IPS-18a (cell line): ENCODE measurements at regions not wholly inside any gene's neighbourhood (a gene's known extent, or its start where the extent isn't known, plus 50 kb on each side); places are given as distances from the start of the nearest gene placed in this dataset.

Experiments used
- H3K27ac ChIP-seq: one replicate; pipeline ENCODE4 v1.5.1; 2013; ENCODE audit warnings: low read length
- H3K27me3 ChIP-seq: one replicate; pipeline ENCODE4 v1.6.1; 2013; ENCODE audit warnings: mild to moderate bottlenecking, low read length; ENCODE audit not compliant: control insufficient read depth, insufficient read depth
- H3K36me3 ChIP-seq: one replicate; pipeline ENCODE4 v1.6.1; 2013; ENCODE audit warnings: low read depth, low read length; ENCODE audit not compliant: control insufficient read depth
- H3K4me1 ChIP-seq: one replicate; pipeline ENCODE4 v1.6.1; 2013; ENCODE audit warnings: low read depth, low read length; ENCODE audit not compliant: control insufficient read depth
- H3K4me3 ChIP-seq: one replicate; pipeline ENCODE4 v1.5.1; 2013; ENCODE audit warnings: low read length
- H3K9ac ChIP-seq: one replicate; pipeline ENCODE4 v1.6.1; 2013; ENCODE audit warnings: mild to moderate bottlenecking, low read length, moderate library complexity
- H3K9me3 ChIP-seq: one replicate; pipeline ENCODE4 v1.6.1; 2013; ENCODE audit warnings: low read depth, low read length; ENCODE audit not compliant: control insufficient read depth

DNA sequence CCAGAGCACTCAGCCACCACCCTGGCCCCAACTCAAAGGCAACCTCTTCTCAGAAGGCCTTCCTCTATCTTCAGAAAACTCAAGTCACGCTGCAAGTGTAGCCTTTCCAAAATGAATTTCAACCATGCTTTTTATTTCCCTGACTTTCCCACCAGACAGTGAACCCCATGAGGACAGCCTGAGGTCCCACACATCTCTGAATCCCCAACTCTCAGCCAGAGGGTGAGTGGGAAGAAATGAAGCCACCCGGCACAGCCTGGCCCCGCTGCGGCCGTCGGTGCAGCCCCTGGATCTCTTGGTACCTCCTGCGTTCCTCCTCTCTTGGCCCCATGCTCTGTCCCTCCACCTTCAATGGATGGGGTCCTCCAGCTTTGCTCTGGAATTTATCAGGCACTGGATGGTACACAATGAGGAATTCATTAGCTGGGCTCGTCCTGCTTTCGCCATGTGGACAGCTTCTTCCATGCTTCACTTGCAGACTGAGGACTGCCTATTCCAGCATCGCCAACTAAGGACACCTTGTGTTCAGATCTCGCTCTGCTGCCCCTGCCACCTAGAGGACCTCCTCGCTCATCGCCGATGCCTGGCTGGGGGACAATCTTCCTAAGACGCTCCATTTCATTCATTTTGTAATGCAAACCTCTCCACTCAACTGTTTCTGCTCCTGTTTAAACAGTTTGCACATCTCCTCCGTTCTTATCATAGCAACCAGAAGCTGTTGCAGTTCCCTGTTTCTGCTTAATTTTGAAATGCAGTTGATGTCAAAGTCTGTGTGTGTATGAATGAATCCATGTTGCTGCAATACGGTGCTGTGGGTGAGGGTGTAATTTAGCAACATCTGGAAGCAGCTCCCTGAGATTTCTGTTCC, 672.1 kb downstream of the TBC1D22A start:
- no peaks in the 10 kb centered on the region for H3K36me3 ChIP-seq
- no peaks in the 10 kb centered on the region for H3K4me1 ChIP-seq
- no peak overlapping the region for H3K4me3 ChIP-seq
- peaks cover 56% of the 10 kb centered on the region for H3K9me3 ChIP-seq
- H3K27ac ChIP-seq = no peak overlapping the region
- no peak overlapping the region for H3K9ac ChIP-seq
- no peaks in the 10 kb centered on the region for H3K27me3 ChIP-seq

DNA sequence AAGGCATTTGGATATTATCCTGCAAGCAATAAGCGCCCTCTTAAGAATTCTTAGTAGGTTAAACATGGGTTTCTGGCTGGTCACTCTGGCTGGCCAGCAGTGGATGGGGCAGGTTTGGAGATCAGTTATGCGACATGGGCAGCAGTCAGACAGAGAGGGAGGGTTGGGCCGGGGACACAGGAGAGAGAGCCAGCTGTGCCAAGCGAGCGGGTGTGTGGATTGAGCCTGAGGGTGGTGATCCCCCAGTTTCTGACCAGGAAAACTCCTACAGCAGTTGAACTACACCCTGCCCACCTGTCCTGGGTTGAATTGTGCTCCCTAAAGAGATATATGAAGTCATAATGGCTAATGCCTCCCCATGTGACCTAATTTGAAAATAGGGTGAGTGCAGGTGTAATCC, 671.2 kb downstream of the TBC1D22A start:
- Histone ChIP-seq H3K36me3 (no peaks in the 10 kb centered on the region), H3K4me1 (no peaks in the 10 kb centered on the region), H3K9ac (no peak overlapping the region), H3K9me3 (peaks cover 57% of the 10 kb centered on the region), H3K27ac (no peak overlapping the region), H3K4me3 (no peak overlapping the region), H3K27me3 (no peaks in the 10 kb centered on the region)

DNA sequence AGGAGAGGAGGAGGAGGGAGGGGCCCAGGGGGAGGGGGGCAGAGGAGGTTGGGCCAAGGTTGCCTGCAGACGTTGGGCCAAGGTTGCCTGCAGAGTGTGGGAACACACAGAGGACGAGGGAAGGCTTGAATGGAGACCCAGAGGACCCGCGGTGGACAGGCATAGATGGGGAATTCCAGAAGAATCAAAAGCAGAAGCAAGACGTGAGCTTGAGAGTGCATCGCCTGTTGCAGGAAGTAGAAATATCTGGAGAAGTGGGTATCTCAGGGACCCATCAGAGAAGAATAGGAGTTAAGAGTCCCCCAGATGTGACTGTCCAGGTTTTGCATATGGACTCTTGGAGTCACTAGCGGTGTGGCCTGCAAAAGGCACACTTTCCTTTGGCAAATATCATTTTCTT, 670.2 kb downstream of the TBC1D22A start:
- Histone ChIP-seq H3K27ac (no peak overlapping the region), H3K9me3 (peaks cover 52% of the 10 kb centered on the region), H3K4me3 (no peak overlapping the region), H3K36me3 (no peaks in the 10 kb centered on the region), H3K4me1 (no peaks in the 10 kb centered on the region), H3K9ac (no peak overlapping the region), H3K27me3 (no peaks in the 10 kb centered on the region)

DNA sequence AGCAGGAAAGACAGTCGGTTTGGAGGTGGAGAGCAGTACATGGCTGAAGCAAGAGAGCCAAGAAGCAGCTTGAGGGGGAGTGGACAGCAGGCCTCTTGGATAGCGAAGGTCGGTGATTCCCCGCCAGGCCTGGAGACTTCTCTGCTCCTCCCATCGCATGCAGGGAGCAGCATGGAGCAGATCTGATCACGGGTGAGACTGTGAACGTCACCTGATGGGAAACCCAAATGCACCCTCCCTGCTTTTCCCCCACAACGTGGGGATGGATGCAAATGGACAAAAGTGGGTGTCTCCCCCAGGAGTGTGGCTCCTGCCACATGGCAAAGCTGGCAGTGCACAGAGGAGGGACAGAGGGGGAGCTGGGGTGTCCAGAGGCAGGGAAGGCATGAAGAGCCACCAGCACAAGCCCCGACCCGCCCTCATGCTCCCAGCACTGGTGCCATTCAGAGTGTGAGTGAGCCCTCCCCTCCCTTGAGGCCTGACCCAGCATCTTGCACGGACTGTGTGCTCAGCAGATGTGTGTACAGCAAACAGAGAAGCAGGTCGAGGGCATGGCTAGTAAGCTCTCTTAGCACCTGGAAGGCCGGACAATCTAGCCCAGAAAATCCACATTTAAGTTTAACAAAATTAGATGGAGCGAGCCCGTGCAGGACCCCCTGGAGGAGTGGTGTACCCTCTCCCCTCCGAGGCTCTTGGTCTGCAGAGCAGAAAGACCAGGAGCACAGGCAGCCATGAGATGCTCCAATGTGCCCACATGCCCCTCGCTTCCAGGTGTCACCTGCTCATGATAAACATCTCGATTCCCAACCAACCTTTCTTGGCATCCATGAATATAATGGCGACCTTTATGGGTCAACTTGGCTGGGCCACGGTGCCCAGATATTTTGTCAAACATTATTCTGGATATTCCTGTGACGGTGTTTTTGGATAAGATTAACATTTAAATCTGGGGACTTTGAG, 661.7 kb downstream of the TBC1D22A start:
- Histone ChIP-seq H3K9me3 (peaks cover 71% of the 10 kb centered on the region), H3K4me3 (no peak overlapping the region), H3K4me1 (no peaks in the 10 kb centered on the region), H3K27me3 (no peaks in the 10 kb centered on the region), H3K36me3 (no peaks in the 10 kb centered on the region), H3K9ac (no peak overlapping the region), H3K27ac (no peak overlapping the region)

DNA sequence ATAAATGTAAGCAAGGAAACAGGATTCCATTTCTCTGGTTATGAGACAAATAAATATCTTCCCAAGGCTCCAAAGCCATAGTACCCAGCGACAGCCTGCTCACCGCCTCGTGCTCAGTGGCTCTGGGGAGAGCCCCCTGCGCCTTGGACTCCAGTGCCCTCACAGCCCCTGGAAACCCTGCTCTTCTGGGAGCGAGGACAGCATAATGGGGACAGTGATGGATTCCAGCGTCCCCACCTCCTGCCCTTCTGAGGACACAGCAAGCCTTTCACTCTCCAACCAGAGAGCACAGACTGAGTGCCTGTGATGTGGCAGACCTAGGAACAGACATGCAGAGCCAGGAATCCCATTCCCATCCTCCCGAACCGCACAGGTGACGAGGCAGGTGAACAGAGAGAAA, 660.8 kb downstream of the TBC1D22A start:
- Histone ChIP-seq H3K4me1 (no peaks in the 10 kb centered on the region), H3K4me3 (no peak overlapping the region), H3K27ac (no peak overlapping the region), H3K27me3 (no peaks in the 10 kb centered on the region), H3K36me3 (no peaks in the 10 kb centered on the region), H3K9ac (no peak overlapping the region), H3K9me3 (peaks cover 72% of the 10 kb centered on the region)

DNA sequence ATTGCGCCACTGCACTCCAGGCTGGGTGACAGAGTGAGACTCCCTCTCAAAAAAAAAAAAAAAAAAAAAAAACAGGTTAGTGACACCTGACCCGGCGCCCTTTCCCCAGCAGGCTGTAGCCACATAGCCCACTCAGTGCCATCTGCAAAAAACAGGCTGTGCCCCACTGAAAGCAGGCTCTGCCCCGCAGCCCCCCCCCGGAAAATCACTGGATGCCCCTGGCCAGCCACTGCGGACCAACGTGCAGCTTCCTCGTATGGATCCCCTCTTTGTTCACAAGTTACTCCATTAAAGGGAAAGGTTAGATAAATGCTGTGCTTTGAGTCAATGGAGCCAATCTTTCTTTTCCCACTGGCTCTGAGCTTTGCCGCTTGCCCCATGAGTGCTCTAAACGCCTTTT, 660.3 kb downstream of the TBC1D22A start:
- no peak overlapping the region for H3K9ac ChIP-seq
- no peak overlapping the region for H3K27ac ChIP-seq
- no peaks in the 10 kb centered on the region for H3K36me3 ChIP-seq
- no peaks in the 10 kb centered on the region for H3K27me3 ChIP-seq
- H3K4me3 ChIP-seq = no peak overlapping the region
- peaks cover 75% of the 10 kb centered on the region for H3K9me3 ChIP-seq
- H3K4me1 ChIP-seq = no peaks in the 10 kb centered on the region

DNA sequence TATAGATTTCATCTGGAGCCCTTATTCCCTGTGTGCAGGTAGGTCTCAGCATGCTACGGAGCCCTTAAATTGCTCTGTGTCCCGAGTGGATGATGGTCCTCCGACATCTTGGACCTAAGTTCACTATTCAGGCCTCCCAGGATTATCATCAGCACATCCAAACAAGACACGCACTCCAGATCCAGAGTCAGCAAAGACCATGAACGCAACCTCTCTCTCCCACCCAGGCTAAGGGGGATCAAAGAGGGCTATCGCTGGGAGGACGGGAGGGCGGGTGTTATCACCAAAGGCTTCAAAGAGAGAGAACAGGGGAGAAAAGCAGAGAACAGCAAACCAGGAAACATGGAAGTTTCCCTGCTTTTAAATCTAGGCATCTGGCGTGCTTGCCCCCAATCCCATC, 659.4 kb downstream of the TBC1D22A start:
- Histone ChIP-seq H3K4me3 (no peak overlapping the region), H3K9me3 (peaks cover 74% of the 10 kb centered on the region)

DNA sequence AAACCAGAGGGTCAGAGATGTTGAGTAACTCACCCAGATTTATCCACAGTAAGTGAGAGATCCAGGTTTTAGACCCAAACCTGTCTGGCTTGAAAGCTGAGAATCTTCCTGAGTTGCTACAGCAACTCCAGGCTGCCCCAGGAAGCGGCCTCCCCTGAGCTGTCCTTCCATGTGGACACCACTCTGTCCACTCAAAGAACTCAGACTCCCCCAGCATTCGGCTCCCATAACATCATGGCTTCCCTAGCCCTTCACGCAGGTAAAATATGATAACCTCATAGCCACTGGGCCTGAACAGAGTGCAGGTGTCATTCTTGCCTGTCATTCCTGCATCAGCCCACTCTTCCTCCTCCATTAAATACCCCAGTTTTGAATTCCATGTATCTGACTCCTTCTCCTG, 657.8 kb downstream of the TBC1D22A start:
- Histone ChIP-seq H3K27me3 (no peaks in the 10 kb centered on the region), H3K4me3 (no peak overlapping the region), H3K9me3 (peaks cover 73% of the 10 kb centered on the region), H3K27ac (no peak overlapping the region), H3K4me1 (no peaks in the 10 kb centered on the region), H3K9ac (no peak overlapping the region), H3K36me3 (no peaks in the 10 kb centered on the region)

More for the DNA sequence above, 659.4 kb downstream of the TBC1D22A start:
- Histone ChIP-seq H3K9ac (no peak overlapping the region), H3K36me3 (no peaks in the 10 kb centered on the region), H3K27ac (no peak overlapping the region), H3K27me3 (no peaks in the 10 kb centered on the region), H3K4me1 (no peaks in the 10 kb centered on the region)

DNA sequence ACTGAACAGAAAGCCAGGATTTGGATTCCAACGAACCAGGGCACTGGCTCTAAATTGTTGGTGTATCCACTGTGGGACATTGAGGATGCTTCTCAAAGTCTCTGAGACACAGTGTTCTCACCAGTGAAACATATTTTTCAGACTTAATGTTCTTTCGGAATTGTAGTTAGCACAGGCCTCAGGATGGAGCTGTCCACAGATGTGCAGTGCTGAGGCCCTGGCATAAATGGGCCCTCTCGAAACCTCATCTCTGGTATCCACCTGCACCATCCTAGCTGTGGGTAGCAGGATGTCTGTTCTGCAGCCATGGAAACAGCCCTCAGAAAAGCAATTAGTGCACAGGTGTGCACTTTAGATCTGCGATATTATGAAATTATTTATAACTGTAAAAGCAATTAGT, 656.8 kb downstream of the TBC1D22A start:
- Histone ChIP-seq H3K4me1 (no peaks in the 10 kb centered on the region), H3K36me3 (no peaks in the 10 kb centered on the region), H3K4me3 (no peak overlapping the region), H3K27me3 (no peaks in the 10 kb centered on the region), H3K9ac (no peak overlapping the region), H3K9me3 (peaks cover 67% of the 10 kb centered on the region), H3K27ac (no peak overlapping the region)

DNA sequence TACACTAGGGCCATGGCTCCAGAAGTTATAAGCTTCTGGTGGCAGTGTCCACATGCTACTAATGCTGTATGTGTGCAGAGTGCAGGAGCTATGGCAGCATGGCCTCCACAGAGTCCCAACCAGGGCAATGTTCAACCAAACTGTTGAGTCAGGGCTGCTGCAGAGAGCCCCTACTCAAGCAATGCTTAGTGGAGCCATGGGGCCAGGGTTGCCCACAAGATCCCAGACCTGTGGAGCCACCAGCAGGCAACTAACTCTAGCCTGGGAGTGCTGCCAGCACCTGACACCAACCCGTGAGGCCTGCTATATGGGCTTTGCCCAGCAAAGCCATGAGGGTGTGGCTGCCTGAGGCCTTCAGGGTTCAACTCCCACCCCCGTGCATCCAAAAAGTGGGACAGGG, 655.2 kb downstream of the TBC1D22A start:
- H3K4me3 ChIP-seq = no peak overlapping the region
- H3K4me1 ChIP-seq = no peaks in the 10 kb centered on the region
- no peaks in the 10 kb centered on the region for H3K36me3 ChIP-seq
- H3K9ac ChIP-seq = no peak overlapping the region
- no peak overlapping the region for H3K27ac ChIP-seq
- H3K9me3 ChIP-seq = peaks cover 64% of the 10 kb centered on the region
- no peaks in the 10 kb centered on the region for H3K27me3 ChIP-seq

DNA sequence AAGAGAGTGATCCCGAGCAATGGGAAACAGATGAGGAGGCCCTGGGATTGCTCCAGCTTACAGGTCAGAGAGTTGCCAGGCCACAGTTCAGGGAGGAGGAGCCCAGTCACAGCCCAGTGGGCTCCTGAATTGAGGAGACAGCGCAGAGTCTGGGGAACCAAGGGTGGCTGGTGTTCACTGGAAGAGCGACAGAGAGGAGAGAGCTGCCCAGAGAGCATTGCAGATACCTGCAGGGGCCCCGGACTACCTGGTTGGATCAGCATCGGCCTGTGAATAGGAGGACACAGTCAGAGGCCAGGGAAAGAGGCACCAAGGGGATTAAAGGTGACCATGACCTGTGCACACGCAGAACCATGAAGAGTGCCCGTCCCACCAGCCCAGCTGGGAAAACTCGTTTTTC, 648.6 kb downstream of the TBC1D22A start:
- no peak overlapping the region for H3K9ac ChIP-seq
- H3K9me3 ChIP-seq = peaks cover 81% of the 10 kb centered on the region
- H3K27ac ChIP-seq = no peak overlapping the region
- H3K27me3 ChIP-seq = no peaks in the 10 kb centered on the region
- H3K4me3 ChIP-seq = no peak overlapping the region
- no peaks in the 10 kb centered on the region for H3K36me3 ChIP-seq
- H3K4me1 ChIP-seq = no peaks in the 10 kb centered on the region
